HG03442 (cell line): ENCODE measurements at regions not wholly inside any gene's neighbourhood (a gene's known extent, or its start where the extent isn't known, plus 50 kb on each side); places are given as distances from the start of the nearest gene placed in this dataset.

Source experiments
- ATAC-seq: cut with Tn5 transposase; IDR thresholded peaks from one replicate; pipeline ENCODE4 v1.9.1; 2021; ENCODE audit warnings: mild to moderate bottlenecking, moderate library complexity; ENCODE audit not compliant: unreplicated experiment

DNA sequence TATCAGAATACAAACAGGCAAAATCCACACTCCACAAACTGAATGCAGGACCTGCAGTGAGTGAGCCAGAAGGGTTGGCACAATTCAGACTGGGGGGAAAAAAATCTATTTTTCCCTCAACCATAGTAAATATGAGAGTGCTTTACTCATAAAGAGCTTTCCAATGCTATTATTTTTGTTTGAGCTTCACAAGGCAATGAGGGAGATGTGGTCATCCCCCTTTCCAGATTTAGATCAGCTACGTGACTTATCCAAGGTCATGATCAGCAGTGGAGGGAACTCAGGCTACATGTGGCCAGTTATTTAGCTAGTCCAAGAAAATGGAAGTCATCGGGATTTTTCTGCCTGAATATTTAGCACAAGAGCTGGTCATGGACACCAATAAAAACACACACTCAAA is 120.4 kb upstream of the KLF7 start:
- peak; percentile 42 for ATAC-seq

- peak; percentile 47 for ATAC-seq
Measured at GRCh38 chr2:207288628-207289027, 122.9 kb upstream of the KLF7 start.

- no peak for ATAC-seq
Measured at GRCh38 chr2:207289295-207290018, 123.7 kb upstream of the KLF7 start.

- no peak for ATAC-seq
Measured at GRCh38 chr2:207290833-207291624, 125.3 kb upstream of the KLF7 start.

- ATAC-seq: peak; percentile 64
Measured at GRCh38 chr2:207291625-207292252, 126.0 kb upstream of the KLF7 start.

GRCh38 chr2:207296265-207296948 is 130.7 kb upstream of the KLF7 start:
- ATAC-seq: no peak

- no peak for ATAC-seq
Measured at GRCh38 chr2:207300817-207301216, 135.1 kb upstream of the KLF7 start.

DNA sequence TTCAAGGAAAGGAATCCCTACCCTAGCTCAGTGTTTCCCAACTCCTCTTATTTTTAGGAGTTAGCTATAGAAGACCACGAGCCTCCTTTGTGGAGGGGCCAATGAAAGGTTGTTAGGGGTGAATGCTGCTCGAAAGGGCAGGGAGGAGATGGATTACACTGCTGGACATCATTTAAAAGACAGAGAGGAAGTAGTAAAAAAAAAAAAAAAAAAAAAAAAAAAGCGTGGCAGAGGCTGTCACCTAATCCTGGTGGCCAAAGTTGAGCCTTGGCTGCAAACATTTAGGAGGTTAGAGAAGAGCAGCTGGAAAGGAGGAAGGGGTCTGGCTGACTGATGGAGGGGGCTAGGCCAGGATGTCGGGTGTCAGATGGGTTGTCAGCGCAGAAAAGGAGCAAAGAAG is 139.0 kb upstream of the KLF7 start:
- no peak for ATAC-seq

- ATAC-seq: no peak
Measured at GRCh38 chr2:207308519-207309224, 142.9 kb upstream of the KLF7 start.

GRCh38 chr2:207311316-207312005 is 145.7 kb upstream of the KLF7 start:
- ATAC-seq: peak; percentile 97

- no peak for ATAC-seq
Measured at GRCh38 chr2:207312006-207312356, 146.2 kb upstream of the KLF7 start.

GRCh38 chr2:207313947-207314346 is 148.2 kb upstream of the KLF7 start:
- no peak for ATAC-seq

DNA sequence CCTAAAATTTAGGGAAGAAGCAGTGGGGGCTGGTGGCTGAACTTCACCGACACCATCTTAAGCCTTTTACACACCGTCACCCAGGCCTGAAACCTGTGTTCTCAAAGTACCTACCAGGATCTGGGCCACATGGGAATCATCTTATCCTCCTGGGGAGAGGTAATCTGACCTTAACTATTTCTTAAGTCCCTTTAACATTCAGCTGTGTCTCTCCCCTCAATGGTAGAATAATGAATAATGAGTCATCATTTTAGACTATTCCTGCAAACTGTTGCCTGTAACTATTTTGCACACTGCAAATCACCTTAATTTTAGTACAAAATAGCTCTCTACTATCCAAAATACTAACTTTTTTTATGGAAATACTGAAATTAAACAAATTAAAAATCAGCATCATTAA is 149.4 kb upstream of the KLF7 start:
- ATAC-seq: no peak

GRCh38 chr2:207316484-207316883 is 150.7 kb upstream of the KLF7 start:
- no peak for ATAC-seq

- no peak for ATAC-seq
Measured at GRCh38 chr2:207316906-207317305, 151.2 kb upstream of the KLF7 start.

GRCh38 chr2:207317378-207317984 is 151.7 kb upstream of the KLF7 start:
- peak; percentile 54 for ATAC-seq

DNA sequence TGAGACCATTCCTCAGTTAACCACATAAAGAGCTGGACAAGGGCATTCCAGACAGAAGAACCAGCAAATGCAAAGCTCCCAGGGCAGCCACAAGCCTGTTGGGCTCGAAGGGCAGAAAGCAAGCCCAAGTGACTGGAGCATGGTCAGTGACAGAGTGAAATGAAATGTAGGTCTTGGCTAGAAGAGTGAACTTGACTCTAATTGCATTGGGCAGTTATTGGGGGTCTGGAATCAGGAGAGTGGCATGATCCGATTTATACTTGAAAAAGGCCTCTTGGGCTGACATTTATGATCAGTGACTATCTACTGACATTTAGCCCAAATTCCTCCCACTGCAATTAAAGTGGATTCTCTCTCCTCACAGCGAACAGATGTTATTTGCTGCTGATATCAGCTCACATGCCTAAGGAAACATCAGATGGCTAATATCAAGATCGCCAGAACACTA is 152.5 kb upstream of the KLF7 start:
- ATAC-seq: no peak

DNA sequence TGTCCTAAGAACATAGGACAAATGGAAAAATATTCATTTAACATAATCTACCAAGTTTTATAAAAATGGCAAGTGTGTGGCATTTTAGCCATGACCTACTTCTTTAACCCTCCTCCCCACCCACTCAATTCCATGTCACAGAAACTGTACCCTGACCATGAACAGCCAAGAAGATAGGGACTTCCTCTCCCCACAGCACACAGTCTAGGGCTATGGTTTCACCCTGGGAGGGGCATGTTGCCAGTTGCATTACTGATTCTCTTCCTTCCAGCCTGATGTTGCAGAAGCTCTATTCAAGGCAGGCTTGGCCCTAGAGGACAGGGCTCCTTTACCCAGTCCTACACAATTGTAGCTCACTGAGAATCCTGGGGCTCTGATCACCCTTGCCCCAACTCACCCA is 153.6 kb upstream of the KLF7 start:
- ATAC-seq: peak; percentile 68

GRCh38 chr2:207320381-207321159 is 154.8 kb upstream of the KLF7 start:
- ATAC-seq: no peak
